Erythroblast (primary cell): ENCODE measurements at regions not wholly inside any gene's neighbourhood (a gene's known extent, or its start where the extent isn't known, plus 50 kb on each side); places are given as distances from the start of the nearest gene placed in this dataset.

Source experiments
- GATA1 ChIP-seq: IDR thresholded peaks from 2 replicates; pipeline ENCODE4 v1.6.1; 2011; ENCODE audit warnings: low read depth, mild to moderate bottlenecking, control low read depth, low read length, moderate library complexity
- POLR2A ChIP-seq: IDR thresholded peaks from 2 replicates; pipeline ENCODE4 v1.6.1; 2011; ENCODE audit warnings: mild to moderate bottlenecking, low read length

DNA sequence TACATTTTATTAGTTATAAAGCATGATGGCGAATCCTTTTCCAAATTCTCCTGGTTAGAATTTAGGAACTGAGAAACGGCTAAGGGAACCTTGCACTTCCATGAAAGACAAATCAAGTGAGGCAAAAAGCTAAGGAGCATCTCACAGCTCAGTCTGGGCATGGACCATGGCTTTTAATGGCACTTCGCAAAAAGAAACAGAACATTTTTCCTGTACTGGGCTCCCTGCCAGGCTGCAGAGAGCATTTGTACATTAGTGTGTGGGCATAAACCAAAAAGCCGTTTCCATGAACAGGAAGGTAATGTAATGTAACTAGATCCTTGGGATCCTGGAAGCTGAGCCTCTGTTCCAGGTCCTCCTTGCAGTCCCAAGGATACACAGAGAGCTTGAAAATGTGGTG is 354.2 kb downstream of the MRPS30 start:
- TF ChIP-seq POLR2A: no peak
- TF ChIP-seq GATA1: no peak
